GM12878 (cell line): ENCODE measurements at regions not wholly inside any gene's neighbourhood (a gene's known extent, or its start where the extent isn't known, plus 50 kb on each side); places are given as distances from the start of the nearest gene placed in this dataset.

ENCODE experiments used
- ATAC-seq: fragments of 200-7000 bp; cut with Tn5 transposase; 3 replicates; pipeline ENCODE4 v1.9.1; 2020; ENCODE audit warnings: mild to moderate bottlenecking, moderate library complexity
- BruUV-seq: library from RNA; stranded (reverse); fragments of 400-500 nt; replicated peaks from 2 replicates; lab custom pipeline; 2021; lab: Mats Ljungman, UMichigan
- CTCF ChIA-PET: fragments of 300-600 bp; sonication (Branson Sonifier 250); formaldehyde crosslinking; extraction: SDS; loops from one replicate; lab custom pipeline; 2021; ENCODE audit warnings: inconsistent platforms; lab: Yijun Ruan, JAX
- POLR2A ChIA-PET: fragments of 350-600 bp; formaldehyde crosslinking; extraction: SDS; loops from one replicate; lab custom pipeline; 2021; ENCODE audit warnings: inconsistent platforms; lab: Charles Lee
- RAD21 ChIA-PET: fragments of 300-600 bp; sonication (Branson Sonifier 250); formaldehyde crosslinking; loops from one replicate; lab custom pipeline; 2023; ENCODE audit warnings: antibody characterized with exemption; ENCODE audit not compliant: unreplicated experiment; lab: Charles Lee
- SMC1A ChIA-PET: fragments of 300-600 bp; sonication (Branson Sonifier 250); formaldehyde crosslinking; loops from one replicate; lab custom pipeline; 2023; ENCODE audit not compliant: unreplicated experiment, uncharacterized antibody; lab: Charles Lee
- DNase-seq: peaks from one replicate; pipeline ENCODE4 v3.0.0-alpha.2; 2011; ENCODE audit warnings: low read depth, low spot score
- FAIRE-seq: peaks from 3 replicates; lab custom pipeline; 2011; peaks lifted over from hg19 to GRCh38; lab: Jason Lieb, UNC
- H2AFZ ChIP-seq: 2 replicates; pipeline ENCODE4 v1.6.0; 2011; ENCODE audit warnings: low read depth, low read length, control low read depth; ENCODE audit not compliant: control insufficient read depth
- H3K27ac ChIP-seq: 2 replicates; pipeline ENCODE4 v1.5.1; 2011; ENCODE audit warnings: control low read depth; ENCODE audit not compliant: control insufficient read depth, insufficient read depth
- H3K27me3 ChIP-seq, 2 experiments: replicated peaks in 1 of 2; 2 replicates each; pipeline versions ENCODE4 v1.6.0 to v1.6.1; 2011; ENCODE audit warnings: low read length in 1 of 2; ENCODE audit not compliant: control insufficient read depth in 2 of 2, insufficient read depth in 2 of 2
- H3K36me3 ChIP-seq, 2 experiments: 2 replicates each; pipeline ENCODE4 v1.5.1; 2011; ENCODE audit warnings: low read length in 1 of 2; ENCODE audit not compliant: control insufficient read depth in 2 of 2, insufficient read depth in 2 of 2
- H3K4me1 ChIP-seq: 2 replicates; pipeline ENCODE4 v1.6.1; 2011; ENCODE audit warnings: mild to moderate bottlenecking, low read length, moderate library complexity, mixed read lengths; ENCODE audit not compliant: control insufficient read depth, insufficient read depth
- H3K4me2 ChIP-seq: 2 replicates; pipeline ENCODE4 v1.6.0; 2011; ENCODE audit warnings: control low read depth; ENCODE audit not compliant: control insufficient read depth, insufficient read depth
- H3K4me3 ChIP-seq: fragments of 200-600 bp; sonication (generic); 2 replicates; pipeline ENCODE4 v1.5.1; 2016
- H3K79me2 ChIP-seq: 2 replicates; pipeline ENCODE4 v1.6.0; 2011; ENCODE audit warnings: low read length; ENCODE audit not compliant: control insufficient read depth, insufficient read depth
- H3K9ac ChIP-seq: 2 replicates; pipeline ENCODE4 v1.8.0; 2011; ENCODE audit warnings: low read length, control low read depth, mixed read lengths; ENCODE audit not compliant: control insufficient read depth, insufficient read depth
- H3K9me3 ChIP-seq: replicated peaks from 3 replicates; pipeline ENCODE4 v1.5.1; 2011; ENCODE audit warnings: mild to moderate bottlenecking, low read length; ENCODE audit not compliant: control insufficient read depth, insufficient read depth
- H4K20me1 ChIP-seq: 2 replicates; pipeline ENCODE4 v1.6.0; 2011; ENCODE audit not compliant: control insufficient read depth, insufficient read depth
- ATF7 ChIP-seq: fragments of 450-650 bp; IDR thresholded peaks from 2 replicates; pipeline ENCODE4 v1.6.1; 2016; ENCODE audit warnings: low read depth, mild to moderate bottlenecking
- BCL3 ChIP-seq: IDR thresholded peaks from 2 replicates; pipeline ENCODE4 v1.6.1; 2011; ENCODE audit warnings: borderline replicate concordance, low read depth, mild to moderate bottlenecking, moderate library complexity, low read length; ENCODE audit not compliant: insufficient read depth, poor library complexity, severe bottlenecking
- BCLAF1 ChIP-seq: fragments of 450-650 bp; IDR thresholded peaks from 2 replicates; pipeline ENCODE4 v1.6.1; 2017; ENCODE audit warnings: antibody characterized with exemption, mild to moderate bottlenecking, moderate library complexity
- CHD4 ChIP-seq: fragments of 200-600 bp; sonication (generic); IDR thresholded peaks from 2 replicates; pipeline ENCODE4 v1.6.1; 2016; ENCODE audit warnings: mild to moderate bottlenecking
- CREM ChIP-seq: IDR thresholded peaks from 2 replicates; pipeline ENCODE4 v1.6.1; 2014; ENCODE audit warnings: antibody characterized with exemption, low read depth
- E2F4 ChIP-seq: IDR thresholded peaks from 2 replicates; pipeline ENCODE4 v1.6.1; 2012; ENCODE audit warnings: low read depth, low read length, improper control_type of control experiment
- EP300 ChIP-seq, 2 experiments: fragments of 150-350 bp in 1 of 2; IDR thresholded peaks; 2 replicates each; pipeline ENCODE4 v1.6.1; 2011 to 2012; ENCODE audit warnings: low read depth in 2 of 2, low read length in 2 of 2, borderline replicate concordance in 1 of 2, improper control_type of control experiment in 1 of 2, inconsistent platforms in 1 of 2; ENCODE audit not compliant: control insufficient read depth in 1 of 2
- ESRRA ChIP-seq: IDR thresholded peaks from 2 replicates; pipeline ENCODE4 v1.6.1; 2012; ENCODE audit warnings: mild to moderate bottlenecking, low read length, improper control_type of control experiment
- ETV6 ChIP-seq, 2 experiments: fragments of 450-650 bp in 1 of 2; IDR thresholded peaks in 1 of 2; conservative IDR thresholded peaks in 1 of 2; 2 replicates each; pipeline ENCODE4 v1.6.1; 2014; ENCODE audit warnings: antibody characterized with exemption in 1 of 2, borderline replicate concordance in 1 of 2, low read depth in 1 of 2, mild to moderate bottlenecking in 1 of 2, moderate library complexity in 1 of 2
- GATAD2B ChIP-seq: fragments of 450-650 bp; conservative IDR thresholded peaks from 2 replicates; pipeline ENCODE4 v1.6.1; 2017; ENCODE audit warnings: low read depth, mild to moderate bottlenecking, moderate library complexity
- IKZF1 ChIP-seq: fragments of 450-650 bp; conservative IDR thresholded peaks from 2 replicates; pipeline ENCODE4 v1.6.1; 2017; ENCODE audit warnings: antibody characterized with exemption, mild to moderate bottlenecking
- IRF3 ChIP-seq: fragments of 450-650 bp; IDR thresholded peaks from 2 replicates; pipeline ENCODE4 v1.6.1; 2014; ENCODE audit warnings: mild to moderate bottlenecking
- NFXL1 ChIP-seq: fragments of 450-650 bp; IDR thresholded peaks from 2 replicates; pipeline ENCODE4 v1.6.1; 2017; ENCODE audit warnings: antibody characterized with exemption, mild to moderate bottlenecking, borderline replicate concordance
- NR2C2 ChIP-seq: IDR thresholded peaks from 2 replicates; pipeline ENCODE4 v1.6.1; 2011; ENCODE audit warnings: borderline replicate concordance, low read depth; ENCODE audit not compliant: control insufficient read depth, insufficient read length
- POLR2AphosphoS5 ChIP-seq: IDR thresholded peaks from 2 replicates; pipeline ENCODE4 v1.6.1; 2011; ENCODE audit warnings: mild to moderate bottlenecking, low read length, inconsistent platforms
- RAD21 ChIP-seq: IDR thresholded peaks from 2 replicates; pipeline ENCODE4 v1.6.1; 2011; ENCODE audit warnings: mild to moderate bottlenecking, low read depth, low read length, moderate library complexity; ENCODE audit not compliant: insufficient read depth
- SIX5 ChIP-seq: IDR thresholded peaks from 2 replicates; pipeline ENCODE4 v1.6.1; 2011; ENCODE audit warnings: mild to moderate bottlenecking, low read depth, low read length, moderate library complexity; ENCODE audit not compliant: severe bottlenecking
- SMC3 ChIP-seq: IDR thresholded peaks from 2 replicates; pipeline ENCODE4 v1.6.1; 2011; ENCODE audit warnings: low read length, improper control_type of control experiment, borderline replicate concordance
- ZNF24 ChIP-seq: fragments of 450-650 bp; IDR thresholded peaks from 2 replicates; pipeline ENCODE4 v1.6.1; 2017; ENCODE audit warnings: antibody characterized with exemption, mild to moderate bottlenecking
- ZNF384 ChIP-seq: IDR thresholded peaks from 2 replicates; pipeline ENCODE4 v1.6.1; 2012; ENCODE audit warnings: low read depth, mild to moderate bottlenecking, low read length, improper control_type of control experiment, borderline replicate concordance
- WGBS: methylation state at CpG from one replicate; pipeline ENCODE4 v1.1.6; 2016; ENCODE audit warnings: low lambda C conversion rate; ENCODE audit not compliant: insufficient replicate concordance, insufficient coverage; ENCODE audit errors: missing lambda C conversion rate; 5-methylcytosine and 5-hydroxymethylcytosine counted together
- in situ Hi-C: fragments of 300-500 bp; cut with MboI; formaldehyde crosslinking; loops from 9 replicates; pipeline ENCODE4 v1.14.3; 2018; ENCODE audit warnings: mixed read lengths
- intact Hi-C: fragments of 100-400 bp; cut with micrococcal nuclease; formaldehyde crosslinking; loops from one replicate; pipeline ENCODE4 v1.14.2; 2022; ENCODE audit not compliant: unreplicated experiment

- 44% methylated on average over 9 of the region's 9 CpGs for WGBS
These were observed 284.4 kb upstream of the PFKP start for GRCh38 chr10:2782950-2783349.

More at GRCh38 chr10:2782950-2783349, 284.4 kb upstream of the PFKP start:
- Histone ChIP-seq H3K27ac (no peak overlapping the region), H3K4me1 (no peaks in the 10 kb centered on the region), H3K36me3 (no peaks in the 10 kb centered on the region), H3K9me3 (no peaks in the 10 kb centered on the region; the same call in 2 of the 3 replicates), H3K79me2 (no peaks in the 10 kb centered on the region), H4K20me1 (no peaks in the 10 kb centered on the region), H3K9ac (no peak overlapping the region), H3K4me2 (no peak overlapping the region), H3K27me3 (no peaks in the 10 kb centered on the region), H3K4me3 (no peak overlapping the region), H2AFZ (no peak overlapping the region)
- POLR2A ChIA-PET, result no interaction called here
- intact Hi-C loops, result no loop called here
- BruUV-seq, result no TSS peak
- DNase-seq (no peak), ATAC-seq (no peak), FAIRE-seq (no peak)
- TF ChIP-seq EP300 (IDR thresholded peaks at IDR 0.05; ENCODE audit: borderline replicate concordance in 1 of 2, control insufficient read depth in 1 of 2, low read depth in 2 of 2, low read length in 2 of 2) (no peak), SMC3 (no peak), POLR2AphosphoS5 (no peak), ATF7 (no peak), E2F4 (no peak), ESRRA (no peak), NFXL1 (no peak), ZNF24 (no peak), IRF3 (no peak), IKZF1 (no peak), ZNF384 (no peak), GATAD2B (no peak), SIX5 (no peak), NR2C2 (no peak), CHD4 (no peak), CREM (no peak), RAD21 (no peak), BCLAF1 (no peak), ETV6 (conservative IDR thresholded peaks at IDR 0.05 in 1 of 2, IDR thresholded peaks at IDR 0.05 in 1 of 2; ENCODE audit: borderline replicate concordance in 1 of 2, low read depth in 1 of 2) (no peak), BCL3 (no peak)
- SMC1A ChIA-PET, result no interaction called here
- RAD21 ChIA-PET, result no interaction called here
- in situ Hi-C loops, result no loop called here
- CTCF ChIA-PET, result no interaction called here
